ENCODE measurements at regions not wholly inside any gene's neighbourhood (a gene's known extent, or its start where the extent isn't known, plus 50 kb on each side); places are given as distances from the start of the nearest gene placed in this dataset.

- no peak overlapping the region for H3K4me2 ChIP-seq (ENCODE audit: insufficient read depth, low read length)
- H3K4me3 ChIP-seq (ENCODE audit: insufficient read depth, low read length), result no peak overlapping the region
- H3K4me1 ChIP-seq (ENCODE audit: insufficient read depth, low read length), result no peaks in the 10 kb centered on the region
- TF ChIP-seq CTCF (IDR thresholded peaks at IDR 0.05; ENCODE audit: extremely low read depth, low read depth, low read length), result no peak
- H3K9me3 ChIP-seq (ENCODE audit: low read depth, low read length), result no peaks in the 10 kb centered on the region
- no peaks in the 10 kb centered on the region for H3K79me2 ChIP-seq (ENCODE audit: insufficient read depth, low read length)
- no peak overlapping the region for H2AFZ ChIP-seq (ENCODE audit: low read length)
- peaks cover 4% of the 10 kb centered on the region for H3K27me3 ChIP-seq (ENCODE audit: insufficient read depth, low read length)
- H4K20me1 ChIP-seq (ENCODE audit: insufficient read depth, low read length), result no peaks in the 10 kb centered on the region
- no peaks in the 10 kb centered on the region for H3K36me3 ChIP-seq (ENCODE audit: insufficient read depth, low read length)
- H3K27ac ChIP-seq (ENCODE audit: low read depth, low read length), result no peak overlapping the region
- DNase-seq (ENCODE audit: insufficient read length, low spot score, missing footprints), result no peak
Measured at GRCh38 chr18:46366751-46367376, 262.7 kb downstream of the HAUS1 start.

- no peak overlapping the region for H3K27ac ChIP-seq (ENCODE audit: low read depth, low read length)
- no peaks in the 10 kb centered on the region for H4K20me1 ChIP-seq (ENCODE audit: insufficient read depth, low read length)
- no peaks in the 10 kb centered on the region for H3K36me3 ChIP-seq (ENCODE audit: insufficient read depth, low read length)
- H2AFZ ChIP-seq (ENCODE audit: low read length), result no peak overlapping the region
- H3K4me2 ChIP-seq (ENCODE audit: insufficient read depth, low read length), result no peak overlapping the region
- H3K4me3 ChIP-seq (ENCODE audit: insufficient read depth, low read length), result no peak overlapping the region
- no peaks in the 10 kb centered on the region for H3K27me3 ChIP-seq (ENCODE audit: insufficient read depth, low read length)
- no peaks in the 10 kb centered on the region for H3K9me3 ChIP-seq (ENCODE audit: low read depth, low read length)
- H3K79me2 ChIP-seq (ENCODE audit: insufficient read depth, low read length), result no peaks in the 10 kb centered on the region
- no peak for DNase-seq (ENCODE audit: insufficient read length, low spot score, missing footprints)
- no peaks in the 10 kb centered on the region for H3K4me1 ChIP-seq (ENCODE audit: insufficient read depth, low read length)
- no peak for TF ChIP-seq CTCF (IDR thresholded peaks at IDR 0.05; ENCODE audit: extremely low read depth, low read depth, low read length)
Measured at GRCh38 chr18:46369323-46369722, 265.1 kb downstream of the HAUS1 start.

- H3K27ac ChIP-seq (ENCODE audit: low read depth, low read length), result no peak overlapping the region
Measured at GRCh38 chr18:46370898-46371297, 266.7 kb downstream of the HAUS1 start.

GRCh38 chr18:46372670-46373069, 268.5 kb downstream of the HAUS1 start:
- Histone ChIP-seq H3K36me3 (ENCODE audit: insufficient read depth, low read length) (no peaks in the 10 kb centered on the region), H3K4me3 (ENCODE audit: insufficient read depth, low read length) (no peak overlapping the region), H4K20me1 (ENCODE audit: insufficient read depth, low read length) (no peaks in the 10 kb centered on the region), H3K79me2 (ENCODE audit: insufficient read depth, low read length) (no peaks in the 10 kb centered on the region), H3K4me1 (ENCODE audit: insufficient read depth, low read length) (no peaks in the 10 kb centered on the region), H3K9me3 (ENCODE audit: low read depth, low read length) (no peaks in the 10 kb centered on the region), H3K27me3 (ENCODE audit: insufficient read depth, low read length) (no peaks in the 10 kb centered on the region), H2AFZ (ENCODE audit: low read length) (no peak overlapping the region), H3K27ac (ENCODE audit: low read depth, low read length) (no peak overlapping the region), H3K4me2 (ENCODE audit: insufficient read depth, low read length) (no peak overlapping the region)
- DNase-seq (ENCODE audit: insufficient read length, low spot score, missing footprints), result no peak
- TF ChIP-seq CTCF (IDR thresholded peaks at IDR 0.05; ENCODE audit: extremely low read depth, low read depth, low read length), result no peak

More at GRCh38 chr18:46370898-46371297, 266.7 kb downstream of the HAUS1 start:
- H3K4me2 ChIP-seq (ENCODE audit: insufficient read depth, low read length), result no peak overlapping the region
- no peaks in the 10 kb centered on the region for H4K20me1 ChIP-seq (ENCODE audit: insufficient read depth, low read length)
- H3K79me2 ChIP-seq (ENCODE audit: insufficient read depth, low read length), result no peaks in the 10 kb centered on the region
- H3K4me3 ChIP-seq (ENCODE audit: insufficient read depth, low read length), result no peak overlapping the region
- H3K9me3 ChIP-seq (ENCODE audit: low read depth, low read length), result no peaks in the 10 kb centered on the region
- no peaks in the 10 kb centered on the region for H3K36me3 ChIP-seq (ENCODE audit: insufficient read depth, low read length)
- DNase-seq (ENCODE audit: insufficient read length, low spot score, missing footprints), result no peak
- TF ChIP-seq CTCF (IDR thresholded peaks at IDR 0.05; ENCODE audit: extremely low read depth, low read depth, low read length), result no peak
- no peaks in the 10 kb centered on the region for H3K4me1 ChIP-seq (ENCODE audit: insufficient read depth, low read length)
- H3K27me3 ChIP-seq (ENCODE audit: insufficient read depth, low read length), result no peaks in the 10 kb centered on the region
- H2AFZ ChIP-seq (ENCODE audit: low read length), result no peak overlapping the region

Data from osteoblast (primary cell).